Neural progenitor cell (in vitro differentiated cells): ENCODE measurements at regions not wholly inside any gene's neighbourhood (a gene's known extent, or its start where the extent isn't known, plus 50 kb on each side); places are given as distances from the start of the nearest gene placed in this dataset.

Experiments used
- DNase-seq: peaks from one replicate; pipeline ENCODE4 v3.0.0-alpha.2; 2016; ENCODE audit warnings: low spot score
- H2AFZ ChIP-seq: fragments of 200-600 bp; sonication (generic); replicated peaks from 2 replicates; pipeline ENCODE4 v1.6.1; 2016; ENCODE audit warnings: antibody characterized with exemption
- H3F3A ChIP-seq: fragments of 200-600 bp; sonication (generic); 2 replicates; pipeline ENCODE4 v1.6.1; 2016; ENCODE audit warnings: antibody characterized with exemption, low read depth
- H3K27ac ChIP-seq: fragments of 200-600 bp; sonication (generic); 2 replicates; pipeline ENCODE4 v1.5.1; 2016; ENCODE audit warnings: mild to moderate bottlenecking
- H3K27me3 ChIP-seq: fragments of 200-600 bp; sonication (generic); 2 replicates; pipeline ENCODE4 v1.6.1; 2016; ENCODE audit warnings: mild to moderate bottlenecking, moderate library complexity
- H3K36me3 ChIP-seq: fragments of 200-600 bp; sonication (generic); 2 replicates; pipeline ENCODE4 v1.5.1; 2016
- H3K4me1 ChIP-seq: fragments of 200-600 bp; sonication (generic); 2 replicates; pipeline ENCODE4 v1.6.1; 2016; ENCODE audit warnings: mixed run types
- H3K4me2 ChIP-seq: fragments of 200-600 bp; sonication (generic); 2 replicates; pipeline ENCODE4 v1.6.1; 2016
- H3K4me3 ChIP-seq: fragments of 200-600 bp; sonication (generic); 2 replicates; pipeline ENCODE4 v1.5.1; 2016
- H3K79me2 ChIP-seq: fragments of 200-600 bp; sonication (generic); 2 replicates; pipeline ENCODE4 v1.6.1; 2016; ENCODE audit warnings: low read depth
- H3K9ac ChIP-seq: fragments of 200-600 bp; sonication (generic); 2 replicates; pipeline ENCODE4 v1.6.1; 2016
- H3K9me3 ChIP-seq: fragments of 200-600 bp; sonication (generic); 2 replicates; pipeline ENCODE4 v1.5.1; 2016; ENCODE audit warnings: low read depth
- H4K20me1 ChIP-seq: fragments of 200-600 bp; sonication (generic); 2 replicates; pipeline ENCODE4 v1.6.1; 2016; ENCODE audit warnings: low read depth
- H3K27ac Mint-ChIP-seq: 3 replicates; pipeline ENCODE4 v1.8.0; 2021; ENCODE audit warnings: mixed read lengths
- H3K27me3 Mint-ChIP-seq: 2 replicates; pipeline ENCODE4 v1.8.0; 2022; ENCODE audit warnings: low read depth, mild to moderate bottlenecking, inconsistent platforms, moderate library complexity, mixed read lengths; ENCODE audit not compliant: insufficient read depth
- H3K36me3 Mint-ChIP-seq: 3 replicates; pipeline ENCODE4 v1.8.0; 2021; ENCODE audit warnings: mixed read lengths
- H3K4me1 Mint-ChIP-seq: 3 replicates; pipeline ENCODE4 v1.8.0; 2021; ENCODE audit warnings: mixed read lengths
- H3K4me3 Mint-ChIP-seq: 3 replicates; pipeline ENCODE4 v1.8.0; 2021; ENCODE audit warnings: mild to moderate bottlenecking, moderate library complexity, mixed read lengths
- H3K9me3 Mint-ChIP-seq: 3 replicates; pipeline ENCODE4 v1.8.0; 2020; ENCODE audit warnings: mixed read lengths
- CTCF ChIP-seq: fragments of 200-600 bp; sonication (generic); IDR thresholded peaks from 2 replicates; pipeline ENCODE4 v1.5.1; 2017; ENCODE audit warnings: antibody characterized with exemption, mild to moderate bottlenecking
- EZH2 ChIP-seq: fragments of 200-600 bp; sonication (generic); IDR thresholded peaks from 2 replicates; pipeline ENCODE4 v1.6.1; 2017; ENCODE audit warnings: antibody characterized with exemption, mild to moderate bottlenecking, moderate library complexity
- EZH2phosphoT487 ChIP-seq: fragments of 200-600 bp; sonication (generic); IDR thresholded peaks from 2 replicates; pipeline ENCODE4 v1.6.1; 2017; ENCODE audit warnings: antibody characterized with exemption

- no peak for DNase-seq
These were observed 602.0 kb upstream of the KCNMB2 start for GRCh38 chr3:177934001-177934891.

GRCh38 chr3:177935047-177935446 lies 601.2 kb upstream of the KCNMB2 start:
- no peak for DNase-seq
- no peaks in the 10 kb centered on the region for H3K27me3 ChIP-seq
- Mint-ChIP-seq H3K4me1 (peaks cover 21% of the 10 kb centered on the region), H3K36me3 (no peaks in the 10 kb centered on the region), H3K4me3 (no peak overlapping the region), H3K27me3 (peaks cover 3% of the 10 kb centered on the region), H3K9me3 (no peaks in the 10 kb centered on the region), H3K27ac (no peak overlapping the region)
- H3K27ac ChIP-seq: no peak overlapping the region
- H3K9ac ChIP-seq: no peak overlapping the region
- no peaks in the 10 kb centered on the region for H3K9me3 ChIP-seq
- no peaks in the 10 kb centered on the region for H3F3A ChIP-seq
- no peaks in the 10 kb centered on the region for H3K4me1 ChIP-seq
- no peaks in the 10 kb centered on the region for H3K79me2 ChIP-seq
- no peaks in the 10 kb centered on the region for H4K20me1 ChIP-seq
- no peak overlapping the region for H2AFZ ChIP-seq
- no peak for TF ChIP-seq EZH2phosphoT487
- no peak for TF ChIP-seq CTCF
- no peak for TF ChIP-seq EZH2
- no peak overlapping the region for H3K4me3 ChIP-seq
- no peaks in the 10 kb centered on the region for H3K36me3 ChIP-seq
- no peak overlapping the region for H3K4me2 ChIP-seq

More at GRCh38 chr3:177934001-177934891, 602.0 kb upstream of the KCNMB2 start:
- no peak for TF ChIP-seq CTCF
- TF ChIP-seq EZH2phosphoT487: no peak
- TF ChIP-seq EZH2: no peak
- H3K79me2 ChIP-seq: no peaks in the 10 kb centered on the region
- H3K36me3 ChIP-seq: no peaks in the 10 kb centered on the region
- Mint-ChIP-seq H3K4me1 (peaks cover 26% of the 10 kb centered on the region), H3K4me3 (no peak overlapping the region), H3K9me3 (no peaks in the 10 kb centered on the region), H3K27ac (no peak overlapping the region), H3K27me3 (peaks cover 3% of the 10 kb centered on the region), H3K36me3 (no peaks in the 10 kb centered on the region)
- no peaks in the 10 kb centered on the region for H3F3A ChIP-seq
- no peak overlapping the region for H3K9ac ChIP-seq
- H3K9me3 ChIP-seq: no peaks in the 10 kb centered on the region
- H2AFZ ChIP-seq: no peak overlapping the region
- H4K20me1 ChIP-seq: no peaks in the 10 kb centered on the region
- H3K27ac ChIP-seq: no peak overlapping the region
- no peak overlapping the region for H3K4me2 ChIP-seq
- no peaks in the 10 kb centered on the region for H3K4me1 ChIP-seq
- no peaks in the 10 kb centered on the region for H3K27me3 ChIP-seq
- no peak overlapping the region for H3K4me3 ChIP-seq

GRCh38 chr3:177936721-177937120 lies 599.5 kb upstream of the KCNMB2 start:
- H3K36me3 Mint-ChIP-seq: no peaks in the 10 kb centered on the region
- H3K9me3 Mint-ChIP-seq: no peaks in the 10 kb centered on the region
- peaks cover 21% of the 10 kb centered on the region for H3K4me1 Mint-ChIP-seq
- Histone ChIP-seq H3F3A (no peaks in the 10 kb centered on the region), H3K4me3 (no peak overlapping the region), H4K20me1 (no peaks in the 10 kb centered on the region), H3K9me3 (no peaks in the 10 kb centered on the region), H3K4me2 (no peak overlapping the region), H3K79me2 (no peaks in the 10 kb centered on the region), H3K4me1 (no peaks in the 10 kb centered on the region), H2AFZ (no peak overlapping the region), H3K27ac (no peak overlapping the region), H3K9ac (no peak overlapping the region), H3K36me3 (no peaks in the 10 kb centered on the region), H3K27me3 (no peaks in the 10 kb centered on the region)
- no peak overlapping the region for H3K27ac Mint-ChIP-seq
- no peak for TF ChIP-seq EZH2
- no peak for TF ChIP-seq EZH2phosphoT487
- TF ChIP-seq CTCF: no peak
- H3K27me3 Mint-ChIP-seq: no peaks in the 10 kb centered on the region
- no peak overlapping the region for H3K4me3 Mint-ChIP-seq
- DNase-seq: no peak
